HL-60 (cell line): ENCODE measurements at regions not wholly inside any gene's neighbourhood (a gene's known extent, or its start where the extent isn't known, plus 50 kb on each side); places are given as distances from the start of the nearest gene placed in this dataset.

ENCODE experiments used
- GABPA ChIP-seq: IDR thresholded peaks from 2 replicates; pipeline ENCODE4 v1.6.1; 2012; ENCODE audit warnings: low read depth
- POLR2AphosphoS5 ChIP-seq: IDR thresholded peaks from 2 replicates; pipeline ENCODE4 v1.6.1; 2012; ENCODE audit warnings: low read depth
- SPI1 ChIP-seq: IDR thresholded peaks from 2 replicates; pipeline ENCODE4 v1.6.1; 2012; ENCODE audit warnings: low read depth, mild to moderate bottlenecking, borderline replicate concordance
- TF ChIP-seq, protein P1 (sequence below): IDR thresholded peaks from 2 replicates; pipeline ENCODE4 v1.6.1; 2012; ENCODE audit warnings: low read depth; ENCODE audit not compliant: insufficient replicate concordance
- TF ChIP-seq, protein P2 (sequence below): IDR thresholded peaks from one replicate; pipeline ENCODE4 v1.5.1; 2011; ENCODE audit warnings: low read length, control low read depth, inconsistent platforms; ENCODE audit not compliant: insufficient read depth

DNA sequence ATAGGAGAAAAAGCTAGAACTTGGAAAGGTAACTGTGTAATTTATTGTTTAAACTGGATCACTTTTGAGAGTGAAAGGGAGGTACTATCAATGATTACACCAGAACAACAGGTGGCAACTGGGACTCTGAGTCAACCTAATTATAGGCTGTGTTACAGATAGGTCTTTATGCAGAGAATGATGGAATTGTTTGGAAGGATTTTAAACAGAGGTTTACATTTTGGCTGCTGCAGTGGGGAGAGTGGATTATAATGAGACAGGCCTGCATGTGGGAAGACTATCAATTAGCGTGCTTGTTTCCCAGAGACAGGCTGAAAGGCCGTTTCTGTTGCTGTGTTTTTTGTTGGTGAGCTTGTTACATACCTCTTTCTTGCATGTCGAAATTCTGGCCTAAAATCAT lies 432.9 kb downstream of the PLA2G4A start:
- TF ChIP-seq SPI1, result no peak
- TF ChIP-seq, protein P1, sequence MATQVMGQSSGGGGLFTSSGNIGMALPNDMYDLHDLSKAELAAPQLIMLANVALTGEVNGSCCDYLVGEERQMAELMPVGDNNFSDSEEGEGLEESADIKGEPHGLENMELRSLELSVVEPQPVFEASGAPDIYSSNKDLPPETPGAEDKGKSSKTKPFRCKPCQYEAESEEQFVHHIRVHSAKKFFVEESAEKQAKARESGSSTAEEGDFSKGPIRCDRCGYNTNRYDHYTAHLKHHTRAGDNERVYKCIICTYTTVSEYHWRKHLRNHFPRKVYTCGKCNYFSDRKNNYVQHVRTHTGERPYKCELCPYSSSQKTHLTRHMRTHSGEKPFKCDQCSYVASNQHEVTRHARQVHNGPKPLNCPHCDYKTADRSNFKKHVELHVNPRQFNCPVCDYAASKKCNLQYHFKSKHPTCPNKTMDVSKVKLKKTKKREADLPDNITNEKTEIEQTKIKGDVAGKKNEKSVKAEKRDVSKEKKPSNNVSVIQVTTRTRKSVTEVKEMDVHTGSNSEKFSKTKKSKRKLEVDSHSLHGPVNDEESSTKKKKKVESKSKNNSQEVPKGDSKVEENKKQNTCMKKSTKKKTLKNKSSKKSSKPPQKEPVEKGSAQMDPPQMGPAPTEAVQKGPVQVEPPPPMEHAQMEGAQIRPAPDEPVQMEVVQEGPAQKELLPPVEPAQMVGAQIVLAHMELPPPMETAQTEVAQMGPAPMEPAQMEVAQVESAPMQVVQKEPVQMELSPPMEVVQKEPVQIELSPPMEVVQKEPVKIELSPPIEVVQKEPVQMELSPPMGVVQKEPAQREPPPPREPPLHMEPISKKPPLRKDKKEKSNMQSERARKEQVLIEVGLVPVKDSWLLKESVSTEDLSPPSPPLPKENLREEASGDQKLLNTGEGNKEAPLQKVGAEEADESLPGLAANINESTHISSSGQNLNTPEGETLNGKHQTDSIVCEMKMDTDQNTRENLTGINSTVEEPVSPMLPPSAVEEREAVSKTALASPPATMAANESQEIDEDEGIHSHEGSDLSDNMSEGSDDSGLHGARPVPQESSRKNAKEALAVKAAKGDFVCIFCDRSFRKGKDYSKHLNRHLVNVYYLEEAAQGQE, result no peak
- TF ChIP-seq, protein P2, sequence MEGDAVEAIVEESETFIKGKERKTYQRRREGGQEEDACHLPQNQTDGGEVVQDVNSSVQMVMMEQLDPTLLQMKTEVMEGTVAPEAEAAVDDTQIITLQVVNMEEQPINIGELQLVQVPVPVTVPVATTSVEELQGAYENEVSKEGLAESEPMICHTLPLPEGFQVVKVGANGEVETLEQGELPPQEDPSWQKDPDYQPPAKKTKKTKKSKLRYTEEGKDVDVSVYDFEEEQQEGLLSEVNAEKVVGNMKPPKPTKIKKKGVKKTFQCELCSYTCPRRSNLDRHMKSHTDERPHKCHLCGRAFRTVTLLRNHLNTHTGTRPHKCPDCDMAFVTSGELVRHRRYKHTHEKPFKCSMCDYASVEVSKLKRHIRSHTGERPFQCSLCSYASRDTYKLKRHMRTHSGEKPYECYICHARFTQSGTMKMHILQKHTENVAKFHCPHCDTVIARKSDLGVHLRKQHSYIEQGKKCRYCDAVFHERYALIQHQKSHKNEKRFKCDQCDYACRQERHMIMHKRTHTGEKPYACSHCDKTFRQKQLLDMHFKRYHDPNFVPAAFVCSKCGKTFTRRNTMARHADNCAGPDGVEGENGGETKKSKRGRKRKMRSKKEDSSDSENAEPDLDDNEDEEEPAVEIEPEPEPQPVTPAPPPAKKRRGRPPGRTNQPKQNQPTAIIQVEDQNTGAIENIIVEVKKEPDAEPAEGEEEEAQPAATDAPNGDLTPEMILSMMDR, result no peak
- no peak for TF ChIP-seq POLR2AphosphoS5
- no peak for TF ChIP-seq GABPA
